ENCODE measurements at regions not wholly inside any gene's neighbourhood (a gene's known extent, or its start where the extent isn't known, plus 50 kb on each side); places are given as distances from the start of the nearest gene placed in this dataset.
A peak's percentile ranks its signal among the peaks of the same experiment; 100 is the strongest.
"Not testable (repeated sequence)": the region's sequence is repeated elsewhere in the genome, so short reads cannot be mapped to it uniquely, and the experiment has no call there.

DNA sequence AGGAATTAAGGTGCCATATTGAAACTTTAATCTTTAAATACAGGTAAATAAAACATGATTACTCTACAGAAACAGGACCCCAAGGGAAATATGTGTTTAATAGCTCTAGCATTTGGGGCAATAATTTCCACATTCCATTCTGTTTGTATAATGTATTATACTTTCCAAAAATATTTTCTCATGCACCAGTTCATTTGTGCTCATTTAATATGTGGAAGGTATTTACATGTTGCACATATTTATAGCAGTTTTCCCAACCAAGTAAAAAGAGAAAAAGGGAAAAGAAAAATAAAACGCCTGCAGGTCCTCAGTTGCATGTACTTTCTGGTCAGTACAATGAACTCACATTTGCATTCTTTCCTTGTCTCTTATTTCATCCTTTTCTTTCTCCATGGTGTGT is 129.5 kb upstream of the SULF2 start:
- Histone ChIP-seq H3K27ac (no peak overlapping the region), H3F3A (ENCODE audit: insufficient read depth, low read depth) (peaks cover 16% of the 10 kb centered on the region; the same call in 1 of the 2 replicates), H2AFZ (no peak overlapping the region), H3K36me3 (ENCODE audit: low read depth) (0 out of 2 replicates have a peak, but pooled peaks cover 5% of the 10 kb centered on the region), H3K9me2 (ENCODE audit: insufficient read depth) (no peaks in the 10 kb centered on the region), H3K27me3 (ENCODE audit: insufficient read depth, low read depth) (no peaks in the 10 kb centered on the region), H3K79me2 (ENCODE audit: low read depth) (no peaks in the 10 kb centered on the region), H3K4me2 (no peak overlapping the region), H3K4me1 (replicated peaks; ENCODE audit: insufficient read depth) (peaks cover 17% of the 10 kb centered on the region), H4K20me1 (ENCODE audit: insufficient read depth) (no peaks in the 10 kb centered on the region), H3K9me3 (ENCODE audit: insufficient read depth, low read depth) (peaks cover 21% of the 10 kb centered on the region), H3K4me3 (no peak overlapping the region)
- DNase-seq = no peak
- no TSS peak for BruUV-seq (replicated peaks)
- intact Hi-C loops (cut with micrococcal nuclease; ENCODE audit: unreplicated experiment) = no loop called here
- ChIA-PET CTCF (interaction anchor here (0.7 kb wide), 1 partner anchor 278 kb away, joined by 5 read pairs; no protein-coding TSS in a partner anchor), POLR2A (ENCODE audit: unreplicated experiment) (no interaction called here)
- TF ChIP-seq EZH2 (IDR thresholded peaks at IDR 0.05; ENCODE audit: low read depth) = no peak
- TF ChIP-seq, protein P1, sequence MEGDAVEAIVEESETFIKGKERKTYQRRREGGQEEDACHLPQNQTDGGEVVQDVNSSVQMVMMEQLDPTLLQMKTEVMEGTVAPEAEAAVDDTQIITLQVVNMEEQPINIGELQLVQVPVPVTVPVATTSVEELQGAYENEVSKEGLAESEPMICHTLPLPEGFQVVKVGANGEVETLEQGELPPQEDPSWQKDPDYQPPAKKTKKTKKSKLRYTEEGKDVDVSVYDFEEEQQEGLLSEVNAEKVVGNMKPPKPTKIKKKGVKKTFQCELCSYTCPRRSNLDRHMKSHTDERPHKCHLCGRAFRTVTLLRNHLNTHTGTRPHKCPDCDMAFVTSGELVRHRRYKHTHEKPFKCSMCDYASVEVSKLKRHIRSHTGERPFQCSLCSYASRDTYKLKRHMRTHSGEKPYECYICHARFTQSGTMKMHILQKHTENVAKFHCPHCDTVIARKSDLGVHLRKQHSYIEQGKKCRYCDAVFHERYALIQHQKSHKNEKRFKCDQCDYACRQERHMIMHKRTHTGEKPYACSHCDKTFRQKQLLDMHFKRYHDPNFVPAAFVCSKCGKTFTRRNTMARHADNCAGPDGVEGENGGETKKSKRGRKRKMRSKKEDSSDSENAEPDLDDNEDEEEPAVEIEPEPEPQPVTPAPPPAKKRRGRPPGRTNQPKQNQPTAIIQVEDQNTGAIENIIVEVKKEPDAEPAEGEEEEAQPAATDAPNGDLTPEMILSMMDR (conservative IDR thresholded peaks at IDR 0.05) = no peak

DNA sequence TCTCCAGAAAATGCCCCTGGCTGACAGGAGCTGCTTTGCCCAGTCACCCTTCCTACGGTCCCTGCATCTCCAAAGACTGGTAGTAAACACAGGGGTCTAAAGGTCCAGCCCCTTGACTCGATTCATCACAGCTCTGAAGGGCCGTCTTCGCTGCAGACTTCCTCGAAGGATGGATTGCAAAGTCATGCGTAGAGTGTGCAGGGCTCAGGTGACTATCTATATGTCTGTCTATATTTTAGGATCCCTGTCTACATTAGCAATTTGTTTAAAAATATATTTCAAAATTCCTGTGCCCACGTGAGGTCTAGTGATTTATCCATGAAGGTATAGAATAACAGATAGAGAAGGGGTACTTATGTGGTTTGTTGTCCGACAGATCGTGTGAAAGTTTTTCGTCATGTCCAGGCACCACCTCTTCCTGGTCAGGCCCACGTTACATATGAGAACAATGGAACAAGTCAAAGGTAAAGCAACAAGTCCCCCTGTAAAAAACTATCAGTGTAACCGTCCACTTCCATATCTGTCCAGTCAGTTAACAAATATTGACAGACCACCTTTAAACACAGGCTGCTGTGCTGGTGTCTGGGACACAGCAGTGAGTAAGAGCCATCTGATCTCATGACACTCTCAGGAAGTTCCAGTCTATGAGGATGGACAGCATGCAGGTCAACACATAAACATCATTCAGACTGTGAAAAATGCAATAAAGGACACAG is 127.7 kb upstream of the SULF2 start:
- H3K36me3 ChIP-seq (ENCODE audit: low read depth); H3K9me2 ChIP-seq (ENCODE audit: insufficient read depth); CTCF ChIA-PET; H4K20me1 ChIP-seq (ENCODE audit: insufficient read depth); H2AFZ ChIP-seq; H3K4me3 ChIP-seq; H3K79me2 ChIP-seq (ENCODE audit: low read depth); BruUV-seq (replicated peaks); POLR2A ChIA-PET (ENCODE audit: unreplicated experiment); DNase-seq; intact Hi-C loops (cut with micrococcal nuclease; ENCODE audit: unreplicated experiment); H3K27ac ChIP-seq; H3K4me2 ChIP-seq; H3K27me3 ChIP-seq (ENCODE audit: insufficient read depth, low read depth): not testable (repeated sequence)
- Histone ChIP-seq H3F3A (ENCODE audit: insufficient read depth, low read depth) (peaks cover 16% of the 10 kb centered on the region; the same call in 1 of the 2 replicates), H3K9me3 (ENCODE audit: insufficient read depth, low read depth) (peaks cover 19% of the 10 kb centered on the region), H3K4me1 (replicated peaks; ENCODE audit: insufficient read depth) (peaks cover 23% of the 10 kb centered on the region)

DNA sequence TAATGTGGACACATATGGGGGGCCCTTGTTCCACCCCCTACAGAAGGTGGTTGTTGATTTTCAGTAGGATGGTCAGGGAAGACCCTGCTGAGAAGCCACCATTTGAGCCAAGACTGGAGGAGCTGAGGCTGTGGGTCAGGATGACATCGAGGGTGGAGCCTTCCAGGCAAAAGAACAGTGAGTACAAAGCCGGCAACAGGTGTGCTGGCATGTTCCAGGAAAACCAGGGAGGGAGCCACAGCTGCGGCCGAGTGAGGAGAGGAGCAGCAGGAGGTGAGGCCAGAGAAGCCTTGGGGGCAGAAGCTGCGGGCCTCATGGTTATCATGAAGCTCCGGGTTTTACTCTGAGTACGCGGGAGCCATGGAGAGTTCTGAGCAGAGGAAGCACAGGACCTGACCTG is 126.9 kb upstream of the SULF2 start:
- CTCF ChIA-PET; H2AFZ ChIP-seq; H3K4me2 ChIP-seq; H3K36me3 ChIP-seq (ENCODE audit: low read depth); H3K27me3 ChIP-seq (ENCODE audit: insufficient read depth, low read depth); POLR2A ChIA-PET (ENCODE audit: unreplicated experiment); DNase-seq; intact Hi-C loops (cut with micrococcal nuclease; ENCODE audit: unreplicated experiment); H4K20me1 ChIP-seq (ENCODE audit: insufficient read depth); H3K4me3 ChIP-seq; H3K27ac ChIP-seq; H3K9me2 ChIP-seq (ENCODE audit: insufficient read depth); BruUV-seq (replicated peaks); H3K79me2 ChIP-seq (ENCODE audit: low read depth): not testable (repeated sequence)
- peaks cover 23% of the 10 kb centered on the region for H3K4me1 ChIP-seq (replicated peaks; ENCODE audit: insufficient read depth)
- peaks cover 16% of the 10 kb centered on the region; the same call in 1 of the 2 replicates for H3F3A ChIP-seq (ENCODE audit: insufficient read depth, low read depth)
- H3K9me3 ChIP-seq (ENCODE audit: insufficient read depth, low read depth) = peaks cover 12% of the 10 kb centered on the region

DNA sequence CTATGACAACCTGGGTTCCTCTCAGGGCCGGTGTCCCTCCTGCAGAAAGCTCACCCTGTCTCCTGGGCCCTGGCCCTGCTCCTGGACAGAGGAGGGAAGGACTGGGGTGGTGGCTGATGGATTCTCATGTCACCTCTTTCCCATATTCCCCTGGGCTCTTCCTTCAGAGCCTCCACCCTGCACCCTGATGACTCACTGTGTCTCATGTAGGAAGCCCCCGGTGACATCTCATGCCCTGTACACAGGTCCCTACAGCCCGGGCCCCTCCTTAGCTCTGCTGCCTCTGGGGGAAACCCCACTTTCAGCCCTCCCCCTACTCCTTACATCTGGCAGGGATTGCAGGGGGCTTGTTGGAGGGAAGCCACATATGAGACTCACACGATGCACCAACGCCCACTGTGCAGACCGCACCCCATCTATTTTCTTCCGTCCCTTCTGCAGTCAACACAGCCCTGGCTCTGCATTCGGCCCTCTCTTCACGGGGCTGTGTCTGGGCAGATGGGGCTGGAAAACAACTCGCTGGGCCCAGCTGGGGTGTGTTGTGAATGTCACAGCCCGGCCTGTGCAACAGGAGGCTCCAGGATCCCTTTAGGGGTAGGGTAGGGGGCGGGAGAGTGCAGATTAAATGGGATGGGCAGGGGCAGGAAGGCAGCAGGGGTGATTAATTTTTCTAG is 124.6 kb upstream of the SULF2 start:
- H3K9me3 ChIP-seq (ENCODE audit: insufficient read depth, low read depth); DNase-seq; H3K4me3 ChIP-seq; POLR2A ChIA-PET (ENCODE audit: unreplicated experiment); H2AFZ ChIP-seq; H3K27me3 ChIP-seq (ENCODE audit: insufficient read depth, low read depth); intact Hi-C loops (cut with micrococcal nuclease; ENCODE audit: unreplicated experiment); CTCF ChIA-PET; BruUV-seq (replicated peaks); H3K27ac ChIP-seq; H3K79me2 ChIP-seq (ENCODE audit: low read depth); H3K36me3 ChIP-seq (ENCODE audit: low read depth); H3K9me2 ChIP-seq (ENCODE audit: insufficient read depth); H4K20me1 ChIP-seq (ENCODE audit: insufficient read depth): not testable (repeated sequence)
- Histone ChIP-seq H3K4me1 (replicated peaks; ENCODE audit: insufficient read depth) (peaks cover 23% of the 10 kb centered on the region), H3K4me2 (peak overlapping the region; percentile 46), H3F3A (ENCODE audit: insufficient read depth, low read depth) (peaks cover 15% of the 10 kb centered on the region; the same call in 1 of the 2 replicates)

DNA sequence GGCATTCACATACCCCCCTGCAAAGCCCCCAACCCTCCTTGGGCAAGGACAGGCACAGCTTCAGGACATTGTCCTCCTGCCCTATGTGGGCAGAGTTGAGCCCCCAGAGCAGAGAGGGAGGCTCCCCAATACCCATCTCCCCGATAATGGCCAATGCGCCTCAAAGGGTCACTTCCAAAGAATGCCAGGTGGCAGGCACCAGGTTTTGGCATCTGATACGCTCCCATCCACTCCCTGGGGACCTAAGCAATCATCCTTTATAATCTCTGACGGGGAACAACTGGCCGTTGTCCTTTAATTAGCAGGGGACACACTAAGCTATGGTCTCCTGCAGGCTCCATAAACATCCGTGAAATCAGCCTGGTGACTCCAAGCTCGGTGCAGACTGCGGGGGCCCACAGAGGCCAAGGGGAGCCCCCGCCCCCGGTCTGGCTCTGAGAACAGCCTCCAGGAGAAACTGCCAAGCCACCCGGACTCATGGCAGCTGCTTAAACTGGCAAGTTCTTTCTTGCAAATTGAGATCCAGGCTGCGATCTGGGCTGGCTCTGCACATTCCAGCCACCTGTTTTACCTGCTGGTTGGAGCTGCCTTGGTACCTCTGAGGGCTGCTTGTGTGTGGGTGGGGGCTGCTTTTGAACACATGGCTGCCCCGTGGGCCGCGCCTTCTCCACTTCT is 123.2 kb upstream of the SULF2 start:
- not testable (repeated sequence) for BruUV-seq (replicated peaks)

DNA sequence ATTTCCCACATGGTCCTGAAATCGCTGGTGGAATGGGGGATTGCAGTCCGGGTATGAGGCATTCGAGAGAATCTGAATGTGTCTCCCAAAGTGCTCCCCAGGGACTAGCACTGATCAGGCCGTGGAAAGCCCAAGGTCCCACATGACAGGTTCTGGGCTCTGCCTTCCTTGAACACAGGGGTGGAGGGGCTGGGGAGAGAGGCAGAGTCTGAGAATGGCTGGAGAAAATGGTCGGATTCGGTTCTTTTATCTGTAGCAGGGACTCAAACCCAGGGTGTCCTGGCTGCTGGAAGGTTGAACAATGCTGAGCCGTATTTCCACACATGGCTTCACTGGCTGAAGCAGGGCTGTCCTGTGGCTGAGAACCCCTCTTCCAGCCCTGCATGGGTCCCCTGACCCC is 122.7 kb upstream of the SULF2 start:
- POLR2A ChIA-PET (ENCODE audit: unreplicated experiment); BruUV-seq (replicated peaks); intact Hi-C loops (cut with micrococcal nuclease; ENCODE audit: unreplicated experiment); H3K9me2 ChIP-seq (ENCODE audit: insufficient read depth); H3K4me2 ChIP-seq; H3K27me3 ChIP-seq (ENCODE audit: insufficient read depth, low read depth); H3K36me3 ChIP-seq (ENCODE audit: low read depth); H2AFZ ChIP-seq; H3K9me3 ChIP-seq (ENCODE audit: insufficient read depth, low read depth); CTCF ChIA-PET; DNase-seq; H3K27ac ChIP-seq; H3K4me3 ChIP-seq; H4K20me1 ChIP-seq (ENCODE audit: insufficient read depth); H3K79me2 ChIP-seq (ENCODE audit: low read depth): not testable (repeated sequence)
- Histone ChIP-seq H3F3A (ENCODE audit: insufficient read depth, low read depth) (peaks cover 10% of the 10 kb centered on the region; the same call in 1 of the 2 replicates), H3K4me1 (replicated peaks; ENCODE audit: insufficient read depth) (peaks cover 23% of the 10 kb centered on the region)

More for the DNA sequence above, 123.2 kb upstream of the SULF2 start:
- POLR2A ChIA-PET (ENCODE audit: unreplicated experiment); H3K4me3 ChIP-seq; H3K9me2 ChIP-seq (ENCODE audit: insufficient read depth); H3K9me3 ChIP-seq (ENCODE audit: insufficient read depth, low read depth); H3K4me2 ChIP-seq; H3K79me2 ChIP-seq (ENCODE audit: low read depth); H2AFZ ChIP-seq; intact Hi-C loops (cut with micrococcal nuclease; ENCODE audit: unreplicated experiment); H3K27me3 ChIP-seq (ENCODE audit: insufficient read depth, low read depth); DNase-seq; CTCF ChIA-PET; H3K36me3 ChIP-seq (ENCODE audit: low read depth); H4K20me1 ChIP-seq (ENCODE audit: insufficient read depth); H3K27ac ChIP-seq: not testable (repeated sequence)
- Histone ChIP-seq H3K4me1 (replicated peaks; ENCODE audit: insufficient read depth) (peaks cover 23% of the 10 kb centered on the region), H3F3A (ENCODE audit: insufficient read depth, low read depth) (peaks cover 10% of the 10 kb centered on the region; the same call in 1 of the 2 replicates)
